A204.1 (cell line): ENCODE measurements at regions not wholly inside any gene's neighbourhood (a gene's known extent, or its start where the extent isn't known, plus 50 kb on each side); places are given as distances from the start of the nearest gene placed in this dataset.

Experiments
- FAIRE-seq: peaks from 2 replicates; lab custom pipeline; 2012; peaks lifted over from hg19 to GRCh38; lab: Jason Lieb, UNC

GRCh38 chr15:96390986-96391385 lies 60.5 kb downstream of the NR2F2 start:
- no peak for FAIRE-seq

- no peak for FAIRE-seq
These were observed 62.1 kb downstream of the NR2F2 start for GRCh38 chr15:96392380-96393208.

GRCh38 chr15:96393209-96393513 lies 62.7 kb downstream of the NR2F2 start:
- no peak for FAIRE-seq

- no peak for FAIRE-seq
These were observed 65.2 kb downstream of the NR2F2 start for GRCh38 chr15:96395687-96396086.

- FAIRE-seq: no peak
These were observed 68.3 kb downstream of the NR2F2 start for GRCh38 chr15:96398776-96399175.

GRCh38 chr15:96402403-96402802 lies 71.9 kb downstream of the NR2F2 start:
- FAIRE-seq: no peak

GRCh38 chr15:96403071-96403470 lies 72.6 kb downstream of the NR2F2 start:
- no peak for FAIRE-seq

- no peak for FAIRE-seq
These were observed 73.4 kb downstream of the NR2F2 start for GRCh38 chr15:96403932-96404331.

GRCh38 chr15:96404560-96404959 lies 74.1 kb downstream of the NR2F2 start:
- no peak for FAIRE-seq

- no peak for FAIRE-seq
These were observed 75.8 kb downstream of the NR2F2 start for GRCh38 chr15:96406291-96406690.

- no peak for FAIRE-seq
These were observed 76.2 kb downstream of the NR2F2 start for GRCh38 chr15:96406701-96407100.

- FAIRE-seq: no peak
These were observed 77.0 kb downstream of the NR2F2 start for GRCh38 chr15:96407482-96407881.

- no peak for FAIRE-seq
These were observed 78.2 kb downstream of the NR2F2 start for GRCh38 chr15:96408591-96409183.

GRCh38 chr15:96409215-96410138 lies 79.0 kb downstream of the NR2F2 start:
- FAIRE-seq: no peak

GRCh38 chr15:96410175-96411055 lies 79.9 kb downstream of the NR2F2 start:
- no peak for FAIRE-seq

GRCh38 chr15:96411056-96412031 lies 80.8 kb downstream of the NR2F2 start:
- no peak for FAIRE-seq

- no peak for FAIRE-seq
These were observed 81.8 kb downstream of the NR2F2 start for GRCh38 chr15:96412045-96412905.

GRCh38 chr15:96412906-96413231 lies 82.4 kb downstream of the NR2F2 start:
- FAIRE-seq: no peak

GRCh38 chr15:96413657-96414056 lies 83.2 kb downstream of the NR2F2 start:
- no peak for FAIRE-seq

- FAIRE-seq: no peak
These were observed 84.4 kb downstream of the NR2F2 start for GRCh38 chr15:96414875-96415274.
